GM12878 (cell line): ENCODE measurements at regions not wholly inside any gene's neighbourhood (a gene's known extent, or its start where the extent isn't known, plus 50 kb on each side); places are given as distances from the start of the nearest gene placed in this dataset.

Source experiments
- ATAC-seq: fragments of 200-7000 bp; cut with Tn5 transposase; 3 replicates; pipeline ENCODE4 v1.9.1; 2020; ENCODE audit warnings: mild to moderate bottlenecking, moderate library complexity
- BruUV-seq: library from RNA; stranded (reverse); fragments of 400-500 nt; replicated peaks from 2 replicates; lab custom pipeline; 2021; lab: Mats Ljungman, UMichigan
- CTCF ChIA-PET: fragments of 300-600 bp; sonication (Branson Sonifier 250); formaldehyde crosslinking; extraction: SDS; loops from one replicate; lab custom pipeline; 2021; ENCODE audit warnings: inconsistent platforms; lab: Yijun Ruan, JAX
- POLR2A ChIA-PET: fragments of 350-600 bp; formaldehyde crosslinking; extraction: SDS; loops from one replicate; lab custom pipeline; 2021; ENCODE audit warnings: inconsistent platforms; lab: Charles Lee
- RAD21 ChIA-PET: fragments of 300-600 bp; sonication (Branson Sonifier 250); formaldehyde crosslinking; loops from one replicate; lab custom pipeline; 2023; ENCODE audit warnings: antibody characterized with exemption; ENCODE audit not compliant: unreplicated experiment; lab: Charles Lee
- SMC1A ChIA-PET: fragments of 300-600 bp; sonication (Branson Sonifier 250); formaldehyde crosslinking; loops from one replicate; lab custom pipeline; 2023; ENCODE audit not compliant: unreplicated experiment, uncharacterized antibody; lab: Charles Lee
- DNase-seq: peaks from one replicate; pipeline ENCODE4 v3.0.0-alpha.2; 2011; ENCODE audit warnings: low read depth, low spot score
- FAIRE-seq: peaks from 3 replicates; lab custom pipeline; 2011; peaks lifted over from hg19 to GRCh38; lab: Jason Lieb, UNC
- H2AFZ ChIP-seq: 2 replicates; pipeline ENCODE4 v1.6.0; 2011; ENCODE audit warnings: low read depth, low read length, control low read depth; ENCODE audit not compliant: control insufficient read depth
- H3K27ac ChIP-seq: 2 replicates; pipeline ENCODE4 v1.5.1; 2011; ENCODE audit warnings: control low read depth; ENCODE audit not compliant: control insufficient read depth, insufficient read depth
- H3K27me3 ChIP-seq, 2 experiments: replicated peaks in 1 of 2; 2 replicates each; pipeline versions ENCODE4 v1.6.0 to v1.6.1; 2011; ENCODE audit warnings: low read length in 1 of 2; ENCODE audit not compliant: control insufficient read depth in 2 of 2, insufficient read depth in 2 of 2
- H3K36me3 ChIP-seq, 2 experiments: 2 replicates each; pipeline ENCODE4 v1.5.1; 2011; ENCODE audit warnings: low read length in 1 of 2; ENCODE audit not compliant: control insufficient read depth in 2 of 2, insufficient read depth in 2 of 2
- H3K4me1 ChIP-seq: 2 replicates; pipeline ENCODE4 v1.6.1; 2011; ENCODE audit warnings: mild to moderate bottlenecking, low read length, moderate library complexity, mixed read lengths; ENCODE audit not compliant: control insufficient read depth, insufficient read depth
- H3K4me2 ChIP-seq: 2 replicates; pipeline ENCODE4 v1.6.0; 2011; ENCODE audit warnings: control low read depth; ENCODE audit not compliant: control insufficient read depth, insufficient read depth
- H3K4me3 ChIP-seq: fragments of 200-600 bp; sonication (generic); 2 replicates; pipeline ENCODE4 v1.5.1; 2016
- H3K79me2 ChIP-seq: 2 replicates; pipeline ENCODE4 v1.6.0; 2011; ENCODE audit warnings: low read length; ENCODE audit not compliant: control insufficient read depth, insufficient read depth
- H3K9ac ChIP-seq: 2 replicates; pipeline ENCODE4 v1.8.0; 2011; ENCODE audit warnings: low read length, control low read depth, mixed read lengths; ENCODE audit not compliant: control insufficient read depth, insufficient read depth
- H3K9me3 ChIP-seq: replicated peaks from 3 replicates; pipeline ENCODE4 v1.5.1; 2011; ENCODE audit warnings: mild to moderate bottlenecking, low read length; ENCODE audit not compliant: control insufficient read depth, insufficient read depth
- H4K20me1 ChIP-seq: 2 replicates; pipeline ENCODE4 v1.6.0; 2011; ENCODE audit not compliant: control insufficient read depth, insufficient read depth
- GABPA ChIP-seq: IDR thresholded peaks from 2 replicates; pipeline ENCODE4 v1.6.1; 2014; ENCODE audit warnings: antibody characterized with exemption, low read depth, mild to moderate bottlenecking, inconsistent platforms
- SREBF1 ChIP-seq: IDR thresholded peaks from 2 replicates; pipeline ENCODE4 v1.6.1; 2012; ENCODE audit warnings: mild to moderate bottlenecking, low read length
- ZNF687 ChIP-seq: fragments of 450-650 bp; IDR thresholded peaks from 2 replicates; pipeline ENCODE4 v1.6.1; 2017; ENCODE audit warnings: mild to moderate bottlenecking, moderate library complexity
- WGBS: methylation state at CpG from one replicate; pipeline ENCODE4 v1.1.6; 2016; ENCODE audit warnings: low lambda C conversion rate; ENCODE audit not compliant: insufficient replicate concordance, insufficient coverage; ENCODE audit errors: missing lambda C conversion rate; 5-methylcytosine and 5-hydroxymethylcytosine counted together
- in situ Hi-C: fragments of 300-500 bp; cut with MboI; formaldehyde crosslinking; loops from 9 replicates; pipeline ENCODE4 v1.14.3; 2018; ENCODE audit warnings: mixed read lengths
- intact Hi-C: fragments of 100-400 bp; cut with micrococcal nuclease; formaldehyde crosslinking; loops from one replicate; pipeline ENCODE4 v1.14.2; 2022; ENCODE audit not compliant: unreplicated experiment

GRCh38 chr11:42085736-42086135 lies 626.3 kb upstream of the LRRC4C start:
- in situ Hi-C loops (no loop called here), intact Hi-C loops (no loop called here)
- Histone ChIP-seq H3K4me1 (no peaks in the 10 kb centered on the region), H4K20me1 (no peaks in the 10 kb centered on the region), H3K9ac (no peak overlapping the region), H3K4me2 (no peak overlapping the region), H3K27ac (no peak overlapping the region), H3K79me2 (no peaks in the 10 kb centered on the region), H3K36me3 (no peaks in the 10 kb centered on the region), H2AFZ (no peak overlapping the region), H3K9me3 (no peaks in the 10 kb centered on the region), H3K4me3 (no peak overlapping the region), H3K27me3 (no peaks in the 10 kb centered on the region)
- DNase-seq (no peak), ATAC-seq (no peak), FAIRE-seq (no peak)
- ChIA-PET SMC1A (interaction anchor here (0.6 kb wide), 1 partner anchor 176 kb away, joined by 3 read pairs; no protein-coding TSS in a partner anchor), POLR2A (no interaction called here), CTCF (no interaction called here), RAD21 (no interaction called here)
- no TSS peak for BruUV-seq
- 0% methylated on average over 4 of the region's 4 CpGs for WGBS
- no peak for TF ChIP-seq ZNF687
- TF ChIP-seq, all 136 proteins: peak for 0

GRCh38 chr11:42093541-42093940 lies 634.1 kb upstream of the LRRC4C start:
- POLR2A ChIA-PET: no interaction called here
- RAD21 ChIA-PET: no interaction called here
- no TSS peak for BruUV-seq

More at GRCh38 chr11:42093541-42093940, 634.1 kb upstream of the LRRC4C start:
- ATAC-seq (no peak), FAIRE-seq (no peak), DNase-seq (no peak)
- WGBS: 12% methylated on average over 3 of the region's 3 CpGs
- no peak overlapping the region for H3K4me2 ChIP-seq
- H3K27me3 ChIP-seq: no peaks in the 10 kb centered on the region
- no peaks in the 10 kb centered on the region for H3K4me1 ChIP-seq
- no peak overlapping the region for H3K27ac ChIP-seq
- ChIA-PET SMC1A (no interaction called here), CTCF (interaction anchor here (0.6 kb wide), 1 partner anchor 78 kb away, joined by 4 read pairs; no protein-coding TSS in a partner anchor)
- no peaks in the 10 kb centered on the region for H3K36me3 ChIP-seq
- no peaks in the 10 kb centered on the region for H3K9me3 ChIP-seq
- H3K4me3 ChIP-seq: no peak overlapping the region
- TF ChIP-seq SREBF1 (no peak), GABPA (no peak)
- H4K20me1 ChIP-seq: no peaks in the 10 kb centered on the region
- H2AFZ ChIP-seq: no peak overlapping the region
- no peaks in the 10 kb centered on the region for H3K79me2 ChIP-seq
- in situ Hi-C loops (no loop called here), intact Hi-C loops (no loop called here)
- H3K9ac ChIP-seq: no peak overlapping the region
